ENCODE measurements at regions not wholly inside any gene's neighbourhood (a gene's known extent, or its start where the extent isn't known, plus 50 kb on each side); places are given as distances from the start of the nearest gene placed in this dataset.

- no peaks in the 10 kb centered on the region for H4K20me1 ChIP-seq (ENCODE audit: control insufficient read depth, insufficient read depth, low read depth, low read length)
- no peaks in the 10 kb centered on the region for H3K79me2 ChIP-seq (ENCODE audit: control insufficient read depth, low read length)
- no peak overlapping the region for H3K4me2 ChIP-seq (ENCODE audit: low read length)
- H3K9me2 ChIP-seq (replicated peaks; ENCODE audit: control insufficient read depth, low read length): no peaks in the 10 kb centered on the region
- no peak overlapping the region for H3K4me3 ChIP-seq (ENCODE audit: low read length)
- H3K36me3 ChIP-seq (ENCODE audit: control insufficient read depth, low read length): no peaks in the 10 kb centered on the region
- H3F3A ChIP-seq (ENCODE audit: control insufficient read depth, insufficient read depth): no peaks in the 10 kb centered on the region
- no peaks in the 10 kb centered on the region for H3K4me1 ChIP-seq (ENCODE audit: control insufficient read depth, low read length)
- TF ChIP-seq CTCF (IDR thresholded peaks at IDR 0.05; ENCODE audit: low read depth, low read length, poor library complexity, severe bottlenecking): no peak
- no peaks in the 10 kb centered on the region for H3K27me3 ChIP-seq (ENCODE audit: control insufficient read depth, low read length)
- H3K27ac ChIP-seq (ENCODE audit: low read depth, low read length): no peak overlapping the region
- no peaks in the 10 kb centered on the region for H3K9me3 ChIP-seq (ENCODE audit: control insufficient read depth, insufficient read depth, low read length)
These were observed 113.6 kb downstream of the VAPA start for GRCh38 chr18:10027461-10027860.

- no peaks in the 10 kb centered on the region for H3K4me1 ChIP-seq (ENCODE audit: control insufficient read depth, low read length)
- H3F3A ChIP-seq (ENCODE audit: control insufficient read depth, insufficient read depth): no peaks in the 10 kb centered on the region
- no peak overlapping the region for H3K4me3 ChIP-seq (ENCODE audit: low read length)
- H3K27me3 ChIP-seq (ENCODE audit: control insufficient read depth, low read length): no peaks in the 10 kb centered on the region
- no peaks in the 10 kb centered on the region for H4K20me1 ChIP-seq (ENCODE audit: control insufficient read depth, insufficient read depth, low read depth, low read length)
- no peaks in the 10 kb centered on the region for H3K9me2 ChIP-seq (replicated peaks; ENCODE audit: control insufficient read depth, low read length)
- H3K4me2 ChIP-seq (ENCODE audit: low read length): no peak overlapping the region
- no peaks in the 10 kb centered on the region for H3K36me3 ChIP-seq (ENCODE audit: control insufficient read depth, low read length)
- no peaks in the 10 kb centered on the region for H3K9me3 ChIP-seq (ENCODE audit: control insufficient read depth, insufficient read depth, low read length)
- H3K79me2 ChIP-seq (ENCODE audit: control insufficient read depth, low read length): no peaks in the 10 kb centered on the region
- no peak overlapping the region for H3K27ac ChIP-seq (ENCODE audit: low read depth, low read length)
- TF ChIP-seq EZH2phosphoT487 (IDR thresholded peaks at IDR 0.05; ENCODE audit: borderline replicate concordance, low read length): no peak
- TF ChIP-seq CTCF (IDR thresholded peaks at IDR 0.05; ENCODE audit: low read depth, low read length, poor library complexity, severe bottlenecking): no peak
These were observed 115.9 kb downstream of the VAPA start for GRCh38 chr18:10029711-10030110.

- Histone ChIP-seq H3F3A (ENCODE audit: control insufficient read depth, insufficient read depth) (no peaks in the 10 kb centered on the region), H3K9me3 (ENCODE audit: control insufficient read depth, insufficient read depth, low read length) (no peaks in the 10 kb centered on the region), H3K4me1 (ENCODE audit: control insufficient read depth, low read length) (no peaks in the 10 kb centered on the region), H3K4me2 (ENCODE audit: low read length) (no peak overlapping the region), H3K36me3 (ENCODE audit: control insufficient read depth, low read length) (no peaks in the 10 kb centered on the region), H3K27ac (ENCODE audit: low read depth, low read length) (no peak overlapping the region), H4K20me1 (ENCODE audit: control insufficient read depth, insufficient read depth, low read depth, low read length) (no peaks in the 10 kb centered on the region), H3K79me2 (ENCODE audit: control insufficient read depth, low read length) (no peaks in the 10 kb centered on the region), H3K9me2 (replicated peaks; ENCODE audit: control insufficient read depth, low read length) (no peaks in the 10 kb centered on the region), H3K27me3 (ENCODE audit: control insufficient read depth, low read length) (no peaks in the 10 kb centered on the region; the same call in 1 of the 2 replicates), H3K4me3 (ENCODE audit: low read length) (no peak overlapping the region)
- no peak for TF ChIP-seq EZH2phosphoT487 (IDR thresholded peaks at IDR 0.05; ENCODE audit: borderline replicate concordance, low read length)
- TF ChIP-seq CTCF (IDR thresholded peaks at IDR 0.05; ENCODE audit: low read depth, low read length, poor library complexity, severe bottlenecking): no peak
These were observed 117.2 kb downstream of the VAPA start for GRCh38 chr18:10030816-10031541.
